Neural progenitor cell (in vitro differentiated cells): ENCODE measurements at regions not wholly inside any gene's neighbourhood (a gene's known extent, or its start where the extent isn't known, plus 50 kb on each side); places are given as distances from the start of the nearest gene placed in this dataset.

Source experiments
- DNase-seq: peaks from one replicate; pipeline ENCODE4 v3.0.0-alpha.2; 2016; ENCODE audit warnings: low spot score
- H2AFZ ChIP-seq: fragments of 200-600 bp; sonication (generic); replicated peaks from 2 replicates; pipeline ENCODE4 v1.6.1; 2016; ENCODE audit warnings: antibody characterized with exemption
- H3F3A ChIP-seq: fragments of 200-600 bp; sonication (generic); 2 replicates; pipeline ENCODE4 v1.6.1; 2016; ENCODE audit warnings: antibody characterized with exemption, low read depth
- H3K27ac ChIP-seq: fragments of 200-600 bp; sonication (generic); 2 replicates; pipeline ENCODE4 v1.5.1; 2016; ENCODE audit warnings: mild to moderate bottlenecking
- H3K27me3 ChIP-seq: fragments of 200-600 bp; sonication (generic); 2 replicates; pipeline ENCODE4 v1.6.1; 2016; ENCODE audit warnings: mild to moderate bottlenecking, moderate library complexity
- H3K36me3 ChIP-seq: fragments of 200-600 bp; sonication (generic); 2 replicates; pipeline ENCODE4 v1.5.1; 2016
- H3K4me1 ChIP-seq: fragments of 200-600 bp; sonication (generic); 2 replicates; pipeline ENCODE4 v1.6.1; 2016; ENCODE audit warnings: mixed run types
- H3K4me2 ChIP-seq: fragments of 200-600 bp; sonication (generic); 2 replicates; pipeline ENCODE4 v1.6.1; 2016
- H3K4me3 ChIP-seq: fragments of 200-600 bp; sonication (generic); 2 replicates; pipeline ENCODE4 v1.5.1; 2016
- H3K79me2 ChIP-seq: fragments of 200-600 bp; sonication (generic); 2 replicates; pipeline ENCODE4 v1.6.1; 2016; ENCODE audit warnings: low read depth
- H3K9ac ChIP-seq: fragments of 200-600 bp; sonication (generic); 2 replicates; pipeline ENCODE4 v1.6.1; 2016
- H3K9me3 ChIP-seq: fragments of 200-600 bp; sonication (generic); 2 replicates; pipeline ENCODE4 v1.5.1; 2016; ENCODE audit warnings: low read depth
- H4K20me1 ChIP-seq: fragments of 200-600 bp; sonication (generic); 2 replicates; pipeline ENCODE4 v1.6.1; 2016; ENCODE audit warnings: low read depth
- H3K27ac Mint-ChIP-seq: 3 replicates; pipeline ENCODE4 v1.8.0; 2021; ENCODE audit warnings: mixed read lengths
- H3K27me3 Mint-ChIP-seq: 2 replicates; pipeline ENCODE4 v1.8.0; 2022; ENCODE audit warnings: low read depth, mild to moderate bottlenecking, inconsistent platforms, moderate library complexity, mixed read lengths; ENCODE audit not compliant: insufficient read depth
- H3K36me3 Mint-ChIP-seq: 3 replicates; pipeline ENCODE4 v1.8.0; 2021; ENCODE audit warnings: mixed read lengths
- H3K4me1 Mint-ChIP-seq: 3 replicates; pipeline ENCODE4 v1.8.0; 2021; ENCODE audit warnings: mixed read lengths
- H3K4me3 Mint-ChIP-seq: 3 replicates; pipeline ENCODE4 v1.8.0; 2021; ENCODE audit warnings: mild to moderate bottlenecking, moderate library complexity, mixed read lengths
- H3K9me3 Mint-ChIP-seq: 3 replicates; pipeline ENCODE4 v1.8.0; 2020; ENCODE audit warnings: mixed read lengths
- EZH2 ChIP-seq: fragments of 200-600 bp; sonication (generic); IDR thresholded peaks from 2 replicates; pipeline ENCODE4 v1.6.1; 2017; ENCODE audit warnings: antibody characterized with exemption, mild to moderate bottlenecking, moderate library complexity
- EZH2phosphoT487 ChIP-seq: fragments of 200-600 bp; sonication (generic); IDR thresholded peaks from 2 replicates; pipeline ENCODE4 v1.6.1; 2017; ENCODE audit warnings: antibody characterized with exemption
- TF ChIP-seq, protein P1 (sequence below): fragments of 200-600 bp; sonication (generic); IDR thresholded peaks from 2 replicates; pipeline ENCODE4 v1.5.1; 2017; ENCODE audit warnings: antibody characterized with exemption, mild to moderate bottlenecking

- Mint-ChIP-seq H3K4me3 (no peak overlapping the region), H3K27me3 (no peaks in the 10 kb centered on the region), H3K27ac (no peak overlapping the region), H3K9me3 (no peaks in the 10 kb centered on the region), H3K4me1 (peaks cover 3% of the 10 kb centered on the region), H3K36me3 (no peaks in the 10 kb centered on the region)
- H3F3A ChIP-seq: no peaks in the 10 kb centered on the region
- no peaks in the 10 kb centered on the region for H3K27me3 ChIP-seq
- H3K4me1 ChIP-seq: no peaks in the 10 kb centered on the region
- no peak overlapping the region for H3K27ac ChIP-seq
- H3K4me2 ChIP-seq: no peak overlapping the region
- H2AFZ ChIP-seq: no peak overlapping the region
- TF ChIP-seq EZH2phosphoT487 (no peak), EZH2 (no peak)
- TF ChIP-seq, protein P1, sequence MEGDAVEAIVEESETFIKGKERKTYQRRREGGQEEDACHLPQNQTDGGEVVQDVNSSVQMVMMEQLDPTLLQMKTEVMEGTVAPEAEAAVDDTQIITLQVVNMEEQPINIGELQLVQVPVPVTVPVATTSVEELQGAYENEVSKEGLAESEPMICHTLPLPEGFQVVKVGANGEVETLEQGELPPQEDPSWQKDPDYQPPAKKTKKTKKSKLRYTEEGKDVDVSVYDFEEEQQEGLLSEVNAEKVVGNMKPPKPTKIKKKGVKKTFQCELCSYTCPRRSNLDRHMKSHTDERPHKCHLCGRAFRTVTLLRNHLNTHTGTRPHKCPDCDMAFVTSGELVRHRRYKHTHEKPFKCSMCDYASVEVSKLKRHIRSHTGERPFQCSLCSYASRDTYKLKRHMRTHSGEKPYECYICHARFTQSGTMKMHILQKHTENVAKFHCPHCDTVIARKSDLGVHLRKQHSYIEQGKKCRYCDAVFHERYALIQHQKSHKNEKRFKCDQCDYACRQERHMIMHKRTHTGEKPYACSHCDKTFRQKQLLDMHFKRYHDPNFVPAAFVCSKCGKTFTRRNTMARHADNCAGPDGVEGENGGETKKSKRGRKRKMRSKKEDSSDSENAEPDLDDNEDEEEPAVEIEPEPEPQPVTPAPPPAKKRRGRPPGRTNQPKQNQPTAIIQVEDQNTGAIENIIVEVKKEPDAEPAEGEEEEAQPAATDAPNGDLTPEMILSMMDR: no peak
- no peaks in the 10 kb centered on the region for H4K20me1 ChIP-seq
- no peaks in the 10 kb centered on the region for H3K9me3 ChIP-seq
- H3K79me2 ChIP-seq: no peaks in the 10 kb centered on the region
- DNase-seq: no peak
- no peak overlapping the region for H3K4me3 ChIP-seq
- no peaks in the 10 kb centered on the region for H3K36me3 ChIP-seq
- H3K9ac ChIP-seq: no peak overlapping the region
These were observed 53.5 kb upstream of the EPB41L4A start for GRCh38 chr5:112472614-112473013.

DNA sequence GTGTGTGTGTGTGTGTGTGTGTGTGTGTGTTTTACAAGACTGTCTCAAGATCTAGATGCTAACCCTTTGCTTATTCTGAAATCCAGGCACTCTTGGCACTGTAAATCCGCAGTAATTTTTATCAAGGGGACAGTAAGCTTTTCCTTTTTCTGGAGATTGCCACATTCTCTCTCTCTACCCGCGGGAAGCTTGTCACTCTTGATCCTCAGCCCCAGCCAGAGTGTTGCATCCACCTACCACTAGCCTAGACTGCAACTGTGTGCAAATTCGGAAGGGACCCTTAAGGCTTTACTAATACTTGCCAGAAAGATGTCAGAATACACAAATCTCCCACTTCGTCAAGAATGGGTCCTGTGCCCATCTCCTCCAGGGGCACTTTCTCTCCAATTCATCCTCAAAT is 54.9 kb upstream of the EPB41L4A start:
- DNase-seq: no peak
- H3K4me2 ChIP-seq: no peak overlapping the region
- H3K4me1 Mint-ChIP-seq: peaks cover 13% of the 10 kb centered on the region

DNA sequence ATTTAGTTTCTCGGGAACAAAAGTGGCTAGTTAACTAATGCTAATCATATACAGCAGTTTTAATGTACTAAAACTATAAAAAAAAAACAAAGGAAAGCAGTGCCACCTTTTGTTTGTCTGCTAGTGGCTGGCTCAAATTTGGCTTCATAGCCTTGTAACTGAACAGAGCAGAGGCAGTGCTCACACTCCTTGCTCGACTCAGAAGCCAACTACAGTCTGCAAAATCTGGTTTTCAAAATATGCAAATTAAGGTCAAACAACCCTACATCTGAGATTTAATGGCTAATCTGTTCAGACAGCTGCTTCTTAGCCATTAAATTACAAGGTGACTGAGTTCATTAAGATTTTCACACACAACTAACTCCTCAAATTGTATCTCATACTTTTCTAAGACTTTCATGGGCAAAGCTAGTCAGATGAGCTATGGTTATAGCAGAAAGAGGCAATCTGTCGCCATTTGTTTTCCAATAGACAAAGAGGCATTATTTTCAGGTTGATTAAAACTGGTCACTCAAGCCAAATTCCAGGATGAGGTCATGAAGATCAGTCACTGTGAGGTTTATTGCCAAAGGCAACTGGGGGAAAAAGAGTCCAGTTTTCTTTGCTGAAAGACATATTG is 56.8 kb upstream of the EPB41L4A start:
- H3K9me3 ChIP-seq: no peaks in the 10 kb centered on the region
- Mint-ChIP-seq H3K36me3 (no peaks in the 10 kb centered on the region), H3K9me3 (no peaks in the 10 kb centered on the region), H3K4me1 (peaks cover 13% of the 10 kb centered on the region), H3K27ac (no peak overlapping the region), H3K27me3 (no peaks in the 10 kb centered on the region), H3K4me3 (no peak overlapping the region)
- H3K4me3 ChIP-seq: no peak overlapping the region
- TF ChIP-seq EZH2 (no peak), EZH2phosphoT487 (no peak)
- TF ChIP-seq, protein P1: no peak
- no peaks in the 10 kb centered on the region for H3K36me3 ChIP-seq
- H3K27ac ChIP-seq: no peak overlapping the region
- H2AFZ ChIP-seq: no peak overlapping the region
- no peak overlapping the region for H3K4me2 ChIP-seq
- DNase-seq: no peak
- no peaks in the 10 kb centered on the region for H3K79me2 ChIP-seq
- H3F3A ChIP-seq: no peaks in the 10 kb centered on the region
- no peaks in the 10 kb centered on the region for H3K4me1 ChIP-seq
- no peaks in the 10 kb centered on the region for H4K20me1 ChIP-seq
- no peaks in the 10 kb centered on the region for H3K27me3 ChIP-seq
- H3K9ac ChIP-seq: no peak overlapping the region

More for the DNA sequence above, 54.9 kb upstream of the EPB41L4A start:
- Mint-ChIP-seq H3K27ac (no peak overlapping the region), H3K9me3 (no peaks in the 10 kb centered on the region), H3K27me3 (no peaks in the 10 kb centered on the region), H3K36me3 (no peaks in the 10 kb centered on the region), H3K4me3 (no peak overlapping the region)
- Histone ChIP-seq H3K9me3 (no peaks in the 10 kb centered on the region), H3K36me3 (no peaks in the 10 kb centered on the region), H2AFZ (no peak overlapping the region), H3K79me2 (no peaks in the 10 kb centered on the region), H3K9ac (no peak overlapping the region), H4K20me1 (no peaks in the 10 kb centered on the region), H3K27me3 (no peaks in the 10 kb centered on the region), H3K27ac (no peak overlapping the region), H3K4me3 (no peak overlapping the region), H3F3A (no peaks in the 10 kb centered on the region), H3K4me1 (no peaks in the 10 kb centered on the region)
- no peak for TF ChIP-seq EZH2phosphoT487
- TF ChIP-seq, protein P1: no peak
- no peak for TF ChIP-seq EZH2
